AG08395 (cell line): ENCODE measurements at regions not wholly inside any gene's neighbourhood (a gene's known extent, or its start where the extent isn't known, plus 50 kb on each side); places are given as distances from the start of the nearest gene placed in this dataset.

Experiments
- DNase-seq: peaks from one replicate; pipeline ENCODE4 v3.0.0; 2012; ENCODE audit warnings: mixed read lengths, low spot score

GRCh38 chr18:78207942-78208341, 771.7 kb upstream of the SALL3 start:
- no peak for DNase-seq

- no peak for DNase-seq
Observed at GRCh38 chr18:78208461-78208860, 771.2 kb upstream of the SALL3 start.

- no peak for DNase-seq
Observed at GRCh38 chr18:78213361-78213994, 766.1 kb upstream of the SALL3 start.

- DNase-seq, result no peak
Observed at GRCh38 chr18:78221496-78221895, 758.1 kb upstream of the SALL3 start.

- DNase-seq, result no peak
Observed at GRCh38 chr18:78228974-78229373, 750.6 kb upstream of the SALL3 start.

- no peak for DNase-seq
Observed at GRCh38 chr18:78230911-78231310, 748.7 kb upstream of the SALL3 start.

GRCh38 chr18:78232196-78232595, 747.4 kb upstream of the SALL3 start:
- DNase-seq, result no peak

- DNase-seq, result no peak
Observed at GRCh38 chr18:78237864-78238263, 741.8 kb upstream of the SALL3 start.

GRCh38 chr18:78238404-78239089, 741.1 kb upstream of the SALL3 start:
- DNase-seq, result no peak

GRCh38 chr18:78239090-78239457, 740.5 kb upstream of the SALL3 start:
- no peak for DNase-seq

GRCh38 chr18:78240101-78240500, 739.5 kb upstream of the SALL3 start:
- no peak for DNase-seq

GRCh38 chr18:78240627-78241252, 738.9 kb upstream of the SALL3 start:
- no peak for DNase-seq

- no peak for DNase-seq
Observed at GRCh38 chr18:78241535-78242253, 737.9 kb upstream of the SALL3 start.

GRCh38 chr18:78242254-78242643, 737.4 kb upstream of the SALL3 start:
- no peak for DNase-seq

GRCh38 chr18:78242806-78243205, 736.8 kb upstream of the SALL3 start:
- no peak for DNase-seq

- DNase-seq, result no peak
Observed at GRCh38 chr18:78244779-78245178, 734.8 kb upstream of the SALL3 start.

GRCh38 chr18:78245451-78245850, 734.2 kb upstream of the SALL3 start:
- DNase-seq, result no peak

GRCh38 chr18:78246050-78246449, 733.6 kb upstream of the SALL3 start:
- no peak for DNase-seq

- DNase-seq, result no peak
Observed at GRCh38 chr18:78246588-78246987, 733.0 kb upstream of the SALL3 start.

- no peak for DNase-seq
Observed at GRCh38 chr18:78247615-78248289, 731.9 kb upstream of the SALL3 start.

- no peak for DNase-seq
Observed at GRCh38 chr18:78255013-78255412, 724.6 kb upstream of the SALL3 start.

- no peak for DNase-seq
Observed at GRCh38 chr18:78268226-78268988, 711.2 kb upstream of the SALL3 start.
